ENCODE measurements at regions not wholly inside any gene's neighbourhood (a gene's known extent, or its start where the extent isn't known, plus 50 kb on each side); places are given as distances from the start of the nearest gene placed in this dataset.

DNA sequence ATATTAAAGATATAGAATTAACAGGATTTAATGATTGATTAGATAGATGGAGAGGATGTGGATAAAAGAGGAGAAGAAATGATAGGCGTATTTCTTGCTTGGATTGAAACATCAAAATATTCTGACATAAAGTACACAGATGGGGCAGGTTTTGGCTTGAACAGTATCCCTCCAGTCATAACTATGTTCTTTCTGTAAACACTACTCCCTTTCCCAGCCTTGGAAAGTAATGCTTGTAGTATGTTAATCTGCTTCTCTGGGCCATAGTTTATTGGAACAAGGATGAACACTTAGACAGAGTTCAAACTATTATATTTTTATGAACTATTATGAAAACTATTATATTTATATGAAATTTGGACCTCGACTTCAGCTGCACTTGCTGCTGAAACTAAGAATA lies 419.2 kb downstream of the AASDHPPT start:
- H3K4me1 ChIP-seq: no peaks in the 10 kb centered on the region
- intact Hi-C loops (cut with DNase I; ENCODE audit: low total_unique reads): no loop called here
- no peak overlapping the region for H3K27ac ChIP-seq
- no peaks in the 10 kb centered on the region for H3K9me3 ChIP-seq
- no peaks in the 10 kb centered on the region for H3K36me3 ChIP-seq
- H3K27me3 ChIP-seq: no peaks in the 10 kb centered on the region
- no peak overlapping the region for H3K4me3 ChIP-seq
- TF ChIP-seq POLR2AphosphoS5 (IDR thresholded peaks at IDR 0.05) (no peak), POLR2A (IDR thresholded peaks at IDR 0.05) (no peak)
- TF ChIP-seq, protein P1, sequence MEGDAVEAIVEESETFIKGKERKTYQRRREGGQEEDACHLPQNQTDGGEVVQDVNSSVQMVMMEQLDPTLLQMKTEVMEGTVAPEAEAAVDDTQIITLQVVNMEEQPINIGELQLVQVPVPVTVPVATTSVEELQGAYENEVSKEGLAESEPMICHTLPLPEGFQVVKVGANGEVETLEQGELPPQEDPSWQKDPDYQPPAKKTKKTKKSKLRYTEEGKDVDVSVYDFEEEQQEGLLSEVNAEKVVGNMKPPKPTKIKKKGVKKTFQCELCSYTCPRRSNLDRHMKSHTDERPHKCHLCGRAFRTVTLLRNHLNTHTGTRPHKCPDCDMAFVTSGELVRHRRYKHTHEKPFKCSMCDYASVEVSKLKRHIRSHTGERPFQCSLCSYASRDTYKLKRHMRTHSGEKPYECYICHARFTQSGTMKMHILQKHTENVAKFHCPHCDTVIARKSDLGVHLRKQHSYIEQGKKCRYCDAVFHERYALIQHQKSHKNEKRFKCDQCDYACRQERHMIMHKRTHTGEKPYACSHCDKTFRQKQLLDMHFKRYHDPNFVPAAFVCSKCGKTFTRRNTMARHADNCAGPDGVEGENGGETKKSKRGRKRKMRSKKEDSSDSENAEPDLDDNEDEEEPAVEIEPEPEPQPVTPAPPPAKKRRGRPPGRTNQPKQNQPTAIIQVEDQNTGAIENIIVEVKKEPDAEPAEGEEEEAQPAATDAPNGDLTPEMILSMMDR (IDR thresholded peaks at IDR 0.05): no peak
- DNase-seq (ENCODE audit: low spot score in 2 of 2): no peak

DNA sequence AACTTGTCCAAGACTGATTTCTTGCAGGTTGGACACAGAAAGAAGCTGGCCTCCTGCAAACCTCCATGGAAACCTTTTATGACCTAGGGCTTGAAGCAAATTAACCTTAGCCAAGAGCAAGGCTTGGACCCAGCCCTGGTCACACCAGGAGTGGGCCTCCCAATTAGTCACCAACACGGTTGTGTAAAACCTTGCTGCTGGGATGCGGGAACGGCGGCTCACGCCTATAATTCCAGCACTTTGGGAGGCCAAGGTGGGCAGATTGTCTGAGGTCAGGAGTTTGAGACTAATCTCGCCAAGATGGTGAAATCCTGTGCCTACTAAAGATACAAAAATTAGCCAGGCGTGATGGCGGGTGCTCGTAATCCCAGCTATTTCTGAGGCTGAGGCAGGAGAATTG lies 419.9 kb downstream of the AASDHPPT start:
- Histone ChIP-seq H3K4me3 (no peak overlapping the region), H3K4me1 (no peaks in the 10 kb centered on the region), H3K36me3 (no peaks in the 10 kb centered on the region), H3K9me3 (no peaks in the 10 kb centered on the region), H3K27ac (no peak overlapping the region), H3K27me3 (no peaks in the 10 kb centered on the region)
- TF ChIP-seq, protein P1 (IDR thresholded peaks at IDR 0.05): no peak
- TF ChIP-seq POLR2AphosphoS5 (IDR thresholded peaks at IDR 0.05) (no peak), POLR2A (IDR thresholded peaks at IDR 0.05) (no peak)
- no peak for DNase-seq (ENCODE audit: low spot score in 2 of 2)
- intact Hi-C loops (cut with DNase I; ENCODE audit: low total_unique reads): no loop called here

DNA sequence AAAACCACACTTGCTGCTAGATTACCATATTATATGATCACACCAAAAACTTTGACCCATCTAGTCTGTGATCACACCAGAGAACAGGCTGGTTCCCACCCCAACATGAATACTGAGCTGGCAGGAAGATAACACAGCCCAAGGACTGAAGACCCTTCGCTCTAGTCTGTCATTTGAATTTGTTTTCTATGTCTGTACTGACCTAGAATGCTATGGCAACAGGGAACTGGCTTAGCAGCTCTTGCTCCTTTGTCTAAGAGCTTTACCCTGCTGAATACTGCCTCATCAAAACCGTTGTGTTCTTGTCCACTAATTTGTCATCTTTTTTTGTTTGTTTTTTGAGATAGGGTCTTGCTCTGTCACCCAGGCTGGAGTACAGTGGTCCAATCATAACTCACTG lies 420.4 kb downstream of the AASDHPPT start:
- intact Hi-C loops (cut with DNase I; ENCODE audit: low total_unique reads): no loop called here
- H3K9me3 ChIP-seq: no peaks in the 10 kb centered on the region
- no peaks in the 10 kb centered on the region for H3K36me3 ChIP-seq
- no peak overlapping the region for H3K4me3 ChIP-seq
- no peaks in the 10 kb centered on the region for H3K4me1 ChIP-seq
- no peak for DNase-seq (ENCODE audit: low spot score in 2 of 2)
- H3K27ac ChIP-seq: no peak overlapping the region
- H3K27me3 ChIP-seq: no peaks in the 10 kb centered on the region
- no peak for TF ChIP-seq POLR2AphosphoS5 (IDR thresholded peaks at IDR 0.05)
- no peak for TF ChIP-seq POLR2A (IDR thresholded peaks at IDR 0.05)
- TF ChIP-seq, protein P1 (IDR thresholded peaks at IDR 0.05): no peak

DNA sequence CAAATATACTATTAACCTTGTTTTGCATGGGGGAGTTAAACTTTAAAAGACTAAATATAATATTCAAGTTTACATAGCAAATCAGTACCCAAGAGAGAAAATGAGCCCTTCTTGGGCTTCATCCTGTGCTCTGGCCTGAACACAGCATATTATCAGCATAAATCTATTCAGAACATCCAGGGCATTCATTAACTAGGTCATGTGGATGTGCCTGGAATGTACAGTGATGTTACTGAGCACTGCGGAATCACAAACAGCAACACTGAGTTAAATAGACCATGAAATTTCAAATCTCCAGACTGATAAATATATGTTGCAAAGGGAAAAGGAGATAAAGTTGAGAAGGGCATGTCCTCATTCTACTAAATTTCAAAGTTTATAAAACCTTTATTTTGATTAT lies 426.4 kb downstream of the AASDHPPT start:
- Histone ChIP-seq H3K9me3 (no peaks in the 10 kb centered on the region), H3K27me3 (no peaks in the 10 kb centered on the region), H3K27ac (no peak overlapping the region), H3K4me1 (no peaks in the 10 kb centered on the region), H3K36me3 (no peaks in the 10 kb centered on the region), H3K4me3 (no peak overlapping the region)
- no peak for DNase-seq (ENCODE audit: low spot score in 2 of 2)
- intact Hi-C loops (cut with DNase I; ENCODE audit: low total_unique reads): no loop called here
- TF ChIP-seq POLR2A (IDR thresholded peaks at IDR 0.05) (no peak), POLR2AphosphoS5 (IDR thresholded peaks at IDR 0.05) (no peak)
- TF ChIP-seq, protein P1 (IDR thresholded peaks at IDR 0.05): no peak

DNA sequence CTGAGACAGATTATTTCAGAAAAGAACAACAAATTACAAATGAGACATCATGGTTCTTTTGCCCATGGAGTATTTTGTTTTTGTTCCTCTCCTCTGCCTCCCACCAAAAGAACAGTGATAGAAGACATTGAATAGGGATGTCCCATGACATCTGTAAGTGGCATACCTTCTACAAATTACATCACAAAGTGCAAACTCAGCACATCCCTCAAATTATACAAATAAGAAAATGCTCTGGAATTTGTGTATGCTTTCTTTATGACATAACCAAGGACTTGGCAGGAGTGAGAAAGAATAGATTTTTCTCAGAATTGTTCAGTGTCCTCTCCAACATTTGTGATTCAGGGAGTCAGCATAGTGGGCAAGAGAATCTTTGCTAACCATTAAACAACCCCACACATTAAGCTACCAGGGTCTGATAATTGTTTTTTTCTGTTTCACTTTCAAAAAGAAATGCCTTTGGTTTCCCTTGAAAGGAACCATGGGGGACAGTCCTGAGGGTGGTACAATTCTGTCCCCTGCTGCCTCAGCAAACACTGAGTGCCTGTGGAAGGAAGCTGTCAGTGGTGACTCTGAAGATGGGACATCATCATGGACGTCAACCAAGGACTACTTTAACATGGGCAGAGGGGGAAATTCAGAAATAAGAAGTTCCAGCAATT lies 430.3 kb downstream of the AASDHPPT start:
- H3K9me3 ChIP-seq: no peaks in the 10 kb centered on the region
- no peaks in the 10 kb centered on the region for H3K36me3 ChIP-seq
- no peak overlapping the region for H3K4me3 ChIP-seq
- no peak for DNase-seq (ENCODE audit: low spot score in 2 of 2)
- no peaks in the 10 kb centered on the region for H3K4me1 ChIP-seq
- intact Hi-C loops (cut with DNase I; ENCODE audit: low total_unique reads): no loop called here
- H3K27me3 ChIP-seq: no peaks in the 10 kb centered on the region
- H3K27ac ChIP-seq: no peak overlapping the region
- TF ChIP-seq POLR2A (IDR thresholded peaks at IDR 0.05): no peak
- TF ChIP-seq POLR2AphosphoS5 (IDR thresholded peaks at IDR 0.05): no peak
- TF ChIP-seq, protein P1 (IDR thresholded peaks at IDR 0.05): no peak

All from breast epithelium (tissue), 4 donors.